PC-9 (cell line): ENCODE measurements at regions not wholly inside any gene's neighbourhood (a gene's known extent, or its start where the extent isn't known, plus 50 kb on each side); places are given as distances from the start of the nearest gene placed in this dataset.
"Not testable (repeated sequence)": the region's sequence is repeated elsewhere in the genome, so short reads cannot be mapped to it uniquely, and the experiment has no call there.

Experiments
- EZH2 ChIP-seq: fragments of 200-600 bp; sonication (generic); IDR thresholded peaks from 2 replicates; pipeline ENCODE4 v1.8.0; 2017; ENCODE audit warnings: antibody characterized with exemption, low read depth
- TF ChIP-seq, protein P1 (sequence below): fragments of 200-600 bp; sonication (generic); conservative IDR thresholded peaks from 2 replicates; pipeline ENCODE4 v1.6.1; 2017; ENCODE audit warnings: mixed run types, antibody characterized with exemption, mild to moderate bottlenecking, moderate library complexity

DNA sequence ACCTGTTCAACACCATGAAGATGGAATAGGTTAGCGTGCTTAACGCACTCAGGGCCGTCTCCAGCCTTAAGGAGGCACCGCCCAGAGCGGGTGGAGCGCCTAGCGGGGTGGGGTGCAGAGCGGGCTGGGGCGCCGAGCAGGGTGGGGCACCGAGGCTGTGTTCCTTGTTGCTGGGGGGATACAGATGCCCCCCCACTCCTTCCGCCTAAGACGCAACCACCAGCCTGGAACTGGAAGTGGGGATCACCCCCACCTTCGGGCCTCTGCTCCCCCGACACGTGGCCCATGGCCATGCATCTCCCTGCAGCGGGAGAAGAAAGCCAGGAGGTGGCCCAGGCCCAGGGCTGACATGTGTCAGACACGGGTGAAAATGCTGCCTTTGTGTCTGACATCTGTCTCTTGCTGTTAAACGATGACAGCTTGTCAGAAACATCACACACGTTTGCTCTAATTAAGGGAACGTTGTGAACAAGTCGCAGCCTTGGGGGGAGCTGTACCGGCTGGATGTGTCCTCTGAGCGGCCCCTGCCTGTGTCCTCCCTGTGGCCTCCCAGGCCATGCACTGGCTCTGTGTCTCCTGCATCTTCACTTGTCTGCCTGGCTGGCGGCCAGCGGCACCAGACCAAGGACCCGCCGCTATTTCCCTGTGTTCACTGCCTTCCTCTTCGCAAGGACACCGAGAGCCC is 192.5 kb downstream of the LAT start:
- TF ChIP-seq, protein P1, sequence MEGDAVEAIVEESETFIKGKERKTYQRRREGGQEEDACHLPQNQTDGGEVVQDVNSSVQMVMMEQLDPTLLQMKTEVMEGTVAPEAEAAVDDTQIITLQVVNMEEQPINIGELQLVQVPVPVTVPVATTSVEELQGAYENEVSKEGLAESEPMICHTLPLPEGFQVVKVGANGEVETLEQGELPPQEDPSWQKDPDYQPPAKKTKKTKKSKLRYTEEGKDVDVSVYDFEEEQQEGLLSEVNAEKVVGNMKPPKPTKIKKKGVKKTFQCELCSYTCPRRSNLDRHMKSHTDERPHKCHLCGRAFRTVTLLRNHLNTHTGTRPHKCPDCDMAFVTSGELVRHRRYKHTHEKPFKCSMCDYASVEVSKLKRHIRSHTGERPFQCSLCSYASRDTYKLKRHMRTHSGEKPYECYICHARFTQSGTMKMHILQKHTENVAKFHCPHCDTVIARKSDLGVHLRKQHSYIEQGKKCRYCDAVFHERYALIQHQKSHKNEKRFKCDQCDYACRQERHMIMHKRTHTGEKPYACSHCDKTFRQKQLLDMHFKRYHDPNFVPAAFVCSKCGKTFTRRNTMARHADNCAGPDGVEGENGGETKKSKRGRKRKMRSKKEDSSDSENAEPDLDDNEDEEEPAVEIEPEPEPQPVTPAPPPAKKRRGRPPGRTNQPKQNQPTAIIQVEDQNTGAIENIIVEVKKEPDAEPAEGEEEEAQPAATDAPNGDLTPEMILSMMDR = not testable (repeated sequence)
- not testable (repeated sequence) for TF ChIP-seq EZH2
